H9 (cell line): ENCODE measurements at regions not wholly inside any gene's neighbourhood (a gene's known extent, or its start where the extent isn't known, plus 50 kb on each side); places are given as distances from the start of the nearest gene placed in this dataset.

Experiments used
- DNase-seq: peaks from one replicate; pipeline ENCODE4 v3.0.0-alpha.2; 2017
- H2AFZ ChIP-seq: one replicate; pipeline ENCODE4 v1.6.1; 2013; ENCODE audit warnings: mild to moderate bottlenecking, low read length, control low read depth, moderate library complexity
- H2AK5ac ChIP-seq: 2 replicates; pipeline ENCODE4 v1.6.1; 2013; ENCODE audit warnings: low read length, control low read depth, mixed read lengths; ENCODE audit not compliant: insufficient read length
- H2BK120ac ChIP-seq: one replicate; pipeline ENCODE4 v1.6.1; 2013; ENCODE audit warnings: low read depth, mild to moderate bottlenecking, low read length, control low read depth, inconsistent platforms; ENCODE audit not compliant: poor library complexity, severe bottlenecking
- H2BK12ac ChIP-seq: 2 replicates; pipeline ENCODE4 v1.6.1; 2013; ENCODE audit warnings: low read length, control low read depth, mixed read lengths, low read depth; ENCODE audit not compliant: insufficient read length
- H2BK15ac ChIP-seq: 2 replicates; pipeline ENCODE4 v1.6.1; 2013; ENCODE audit warnings: low read depth, low read length, control low read depth
- H2BK20ac ChIP-seq: one replicate; pipeline ENCODE4 v1.6.1; 2013; ENCODE audit warnings: low read depth, mild to moderate bottlenecking, low read length, control low read depth, inconsistent platforms; ENCODE audit not compliant: poor library complexity, severe bottlenecking
- H2BK5ac ChIP-seq: 2 replicates; pipeline ENCODE4 v1.6.1; 2013; ENCODE audit warnings: low read length, control low read depth, mixed read lengths; ENCODE audit not compliant: insufficient read length
- H3K14ac ChIP-seq: 2 replicates; pipeline ENCODE4 v1.6.1; 2013; ENCODE audit warnings: low read length, control low read depth; ENCODE audit not compliant: insufficient read depth
- H3K18ac ChIP-seq: 2 replicates; pipeline ENCODE4 v1.6.1; 2013; ENCODE audit warnings: low read depth, mild to moderate bottlenecking, mixed read lengths, low read length, control low read depth; ENCODE audit not compliant: insufficient read length
- H3K23ac ChIP-seq: 2 replicates; pipeline ENCODE4 v1.6.1; 2013; ENCODE audit warnings: low read length, control low read depth, mixed read lengths, low read depth; ENCODE audit not compliant: insufficient read length
- H3K23me2 ChIP-seq: 2 replicates; pipeline ENCODE4 v1.6.1; 2013; ENCODE audit warnings: low read depth, mild to moderate bottlenecking, mixed read lengths, low read length, control low read depth; ENCODE audit not compliant: insufficient read length, poor library complexity, severe bottlenecking
- H3K27ac ChIP-seq: 2 replicates; pipeline ENCODE4 v1.5.1; 2013; ENCODE audit warnings: low read length, control low read depth, mixed read lengths, low read depth; ENCODE audit not compliant: insufficient read length
- H3K27me3 ChIP-seq: 2 replicates; pipeline ENCODE4 v1.6.1; 2013; ENCODE audit warnings: low read length, control low read depth, inconsistent platforms; ENCODE audit not compliant: insufficient read depth
- H3K4ac ChIP-seq: 2 replicates; pipeline ENCODE4 v1.6.1; 2013; ENCODE audit warnings: low read depth, mild to moderate bottlenecking, control low read depth, inconsistent platforms, low read length, moderate library complexity
- H3K4me1 ChIP-seq: 2 replicates; pipeline ENCODE4 v1.6.1; 2013; ENCODE audit warnings: low read length, control low read depth, inconsistent platforms; ENCODE audit not compliant: insufficient read depth
- H3K4me2 ChIP-seq: 2 replicates; pipeline ENCODE4 v1.6.1; 2013; ENCODE audit warnings: low read length, control low read depth, mixed read lengths; ENCODE audit not compliant: insufficient read length, insufficient read depth
- H3K56ac ChIP-seq: 2 replicates; pipeline ENCODE4 v1.6.1; 2013; ENCODE audit warnings: low read depth, mild to moderate bottlenecking, mixed read lengths, low read length, control low read depth; ENCODE audit not compliant: insufficient read length
- H3K79me1 ChIP-seq: 2 replicates; pipeline ENCODE4 v1.6.1; 2013; ENCODE audit warnings: low read depth, mild to moderate bottlenecking, moderate library complexity, low read length, control low read depth, inconsistent platforms; ENCODE audit not compliant: insufficient read depth, poor library complexity, severe bottlenecking
- H3K79me2 ChIP-seq: 2 replicates; pipeline ENCODE4 v1.6.1; 2013; ENCODE audit warnings: low read length, control low read depth, inconsistent platforms; ENCODE audit not compliant: insufficient read depth
- H3K9ac ChIP-seq: 2 replicates; pipeline ENCODE4 v1.6.1; 2013; ENCODE audit warnings: low read length, control low read depth, mixed read lengths; ENCODE audit not compliant: insufficient read length; ENCODE audit errors: extremely low read depth
- H3K9me3 ChIP-seq: one replicate; pipeline ENCODE4 v1.6.1; 2013; ENCODE audit warnings: low read depth, low read length, inconsistent platforms; ENCODE audit not compliant: control insufficient read depth
- H3T11ph ChIP-seq: one replicate; pipeline ENCODE4 v1.6.1; 2013; ENCODE audit warnings: mild to moderate bottlenecking, low read length, control low read depth, inconsistent platforms
- H4K20me1 ChIP-seq: one replicate; pipeline ENCODE4 v1.6.1; 2013; ENCODE audit not compliant: control insufficient read depth, insufficient read length, insufficient read depth
- H4K5ac ChIP-seq: 2 replicates; pipeline ENCODE4 v1.6.1; 2013; ENCODE audit warnings: low read depth, mild to moderate bottlenecking, mixed read lengths, low read length, control low read depth; ENCODE audit not compliant: insufficient read length
- H4K8ac ChIP-seq: replicated peaks from 2 replicates; pipeline ENCODE4 v1.6.1; 2013; ENCODE audit warnings: low read length, control low read depth, mixed read lengths, low read depth; ENCODE audit not compliant: insufficient read length
- H4K91ac ChIP-seq: 2 replicates; pipeline ENCODE4 v1.6.1; 2013; ENCODE audit warnings: low read depth, mild to moderate bottlenecking, moderate library complexity, mixed read lengths, low read length, control low read depth; ENCODE audit not compliant: insufficient read length
- H3K27ac Mint-ChIP-seq, 3 experiments: 2 replicates in 2 of 3; 3 replicates in 1 of 3; pipeline ENCODE4 v1.8.0; 2020 to 2021; ENCODE audit warnings: mixed read lengths in 3 of 3, mild to moderate bottlenecking in 1 of 3, moderate library complexity in 1 of 3
- H3K27me3 Mint-ChIP-seq: 2 replicates; pipeline ENCODE4 v1.8.0; 2021; ENCODE audit warnings: low read depth, mild to moderate bottlenecking, moderate library complexity, mixed read lengths
- H3K36me3 Mint-ChIP-seq, 3 experiments: 2 replicates in 2 of 3; 3 replicates in 1 of 3; pipeline ENCODE4 v1.8.0; 2020 to 2021; ENCODE audit warnings: low read depth in 3 of 3, mixed read lengths in 3 of 3; ENCODE audit not compliant: insufficient read depth in 1 of 3
- H3K4me1 Mint-ChIP-seq, 2 experiments: 2 replicates each; pipeline ENCODE4 v1.8.0; 2020; ENCODE audit warnings: mixed read lengths in 2 of 2
- H3K4me3 Mint-ChIP-seq, 2 experiments: 2 replicates in 1 of 2; 3 replicates in 1 of 2; pipeline ENCODE4 v1.8.0; 2020 to 2021; ENCODE audit warnings: mild to moderate bottlenecking in 2 of 2, mixed read lengths in 2 of 2, moderate library complexity in 1 of 2
- H3K9me3 Mint-ChIP-seq, 2 experiments: 2 replicates in 1 of 2; 3 replicates in 1 of 2; pipeline ENCODE4 v1.8.0; 2020; ENCODE audit warnings: mild to moderate bottlenecking in 2 of 2, mixed read lengths in 2 of 2, moderate library complexity in 1 of 2
- WGBS: extraction: QIAGEN DNeasy Blood & Tissue Kit; methylation state at CpG from one replicate; pipeline ENCODE4 v1.1.7; 2013; ENCODE audit warnings: missing lambda C conversion rate, low lambda C conversion rate, mixed read lengths; ENCODE audit not compliant: insufficient read length; ENCODE audit errors: extremely low coverage; 5-methylcytosine and 5-hydroxymethylcytosine counted together
- TF ChIP-seq, protein P1 (sequence below): fragments of 200-600 bp; sonication (generic); conservative IDR thresholded peaks from 3 replicates; pipeline ENCODE4 v1.8.0; 2021; ENCODE audit warnings: antibody characterized with exemption, mild to moderate bottlenecking

DNA sequence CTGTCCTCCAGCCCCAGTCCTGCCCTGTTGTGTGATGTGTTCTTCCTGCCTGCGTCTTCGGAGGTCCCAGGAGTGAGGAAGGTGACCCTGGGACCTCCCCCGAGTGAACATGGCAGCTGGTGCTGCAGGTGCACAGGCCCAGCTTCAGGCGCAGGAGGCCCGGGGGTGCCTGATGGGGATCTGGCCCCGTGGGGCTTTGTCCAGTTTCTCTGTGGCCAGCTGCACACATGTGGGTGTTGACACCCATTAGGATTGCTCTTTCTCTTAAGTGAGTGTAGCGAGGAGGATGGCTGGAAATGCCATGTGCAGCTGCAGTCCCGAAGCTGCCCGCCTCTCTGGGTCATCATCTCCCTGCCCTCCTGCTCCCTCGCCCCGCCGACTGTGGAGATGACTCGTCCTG, 1279.7 kb downstream of the BRD1 start:
- Histone ChIP-seq H3K18ac (no peak overlapping the region), H4K20me1 (no peaks in the 10 kb centered on the region), H3K79me2 (no peaks in the 10 kb centered on the region), H3K9ac (no peak overlapping the region), H3K14ac (no peak overlapping the region; the same call in 1 of the 2 replicates), H3K79me1 (no peaks in the 10 kb centered on the region), H2BK12ac (no peak overlapping the region), H3K4me1 (no peaks in the 10 kb centered on the region), H3K23me2 (no peaks in the 10 kb centered on the region), H2AFZ (no peak overlapping the region), H4K8ac (no peak overlapping the region), H2BK20ac (no peak overlapping the region), H2BK5ac (no peak overlapping the region), H2BK120ac (no peak overlapping the region), H3K23ac (no peak overlapping the region), H4K5ac (no peak overlapping the region), H3K4me2 (no peak overlapping the region), H3K27ac (no peak overlapping the region), H3K27me3 (no peaks in the 10 kb centered on the region), H2BK15ac (no peak overlapping the region), H4K91ac (no peak overlapping the region), H3T11ph (no peak overlapping the region), H3K9me3 (no peaks in the 10 kb centered on the region), H3K56ac (no peak overlapping the region), H3K4ac (no peak overlapping the region), H2AK5ac (no peak overlapping the region)
- Mint-ChIP-seq H3K9me3 (no peaks in the 10 kb centered on the region), H3K27ac (no peak overlapping the region), H3K27me3 (no peaks in the 10 kb centered on the region), H3K4me1 (peaks cover 0 to 9% of the 10 kb centered on the region in 2 experiments; a peak in 2 of 4 replicates), H3K36me3 (no peaks in the 10 kb centered on the region), H3K4me3 (no peak overlapping the region)
- no CpG with 5 or more reads among the region's 13 CpGs for WGBS
- TF ChIP-seq, protein P1, sequence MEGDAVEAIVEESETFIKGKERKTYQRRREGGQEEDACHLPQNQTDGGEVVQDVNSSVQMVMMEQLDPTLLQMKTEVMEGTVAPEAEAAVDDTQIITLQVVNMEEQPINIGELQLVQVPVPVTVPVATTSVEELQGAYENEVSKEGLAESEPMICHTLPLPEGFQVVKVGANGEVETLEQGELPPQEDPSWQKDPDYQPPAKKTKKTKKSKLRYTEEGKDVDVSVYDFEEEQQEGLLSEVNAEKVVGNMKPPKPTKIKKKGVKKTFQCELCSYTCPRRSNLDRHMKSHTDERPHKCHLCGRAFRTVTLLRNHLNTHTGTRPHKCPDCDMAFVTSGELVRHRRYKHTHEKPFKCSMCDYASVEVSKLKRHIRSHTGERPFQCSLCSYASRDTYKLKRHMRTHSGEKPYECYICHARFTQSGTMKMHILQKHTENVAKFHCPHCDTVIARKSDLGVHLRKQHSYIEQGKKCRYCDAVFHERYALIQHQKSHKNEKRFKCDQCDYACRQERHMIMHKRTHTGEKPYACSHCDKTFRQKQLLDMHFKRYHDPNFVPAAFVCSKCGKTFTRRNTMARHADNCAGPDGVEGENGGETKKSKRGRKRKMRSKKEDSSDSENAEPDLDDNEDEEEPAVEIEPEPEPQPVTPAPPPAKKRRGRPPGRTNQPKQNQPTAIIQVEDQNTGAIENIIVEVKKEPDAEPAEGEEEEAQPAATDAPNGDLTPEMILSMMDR, result no peak
- DNase-seq, result no peak
